ENCODE measurements at regions not wholly inside any gene's neighbourhood (a gene's known extent, or its start where the extent isn't known, plus 50 kb on each side); places are given as distances from the start of the nearest gene placed in this dataset.

DNA sequence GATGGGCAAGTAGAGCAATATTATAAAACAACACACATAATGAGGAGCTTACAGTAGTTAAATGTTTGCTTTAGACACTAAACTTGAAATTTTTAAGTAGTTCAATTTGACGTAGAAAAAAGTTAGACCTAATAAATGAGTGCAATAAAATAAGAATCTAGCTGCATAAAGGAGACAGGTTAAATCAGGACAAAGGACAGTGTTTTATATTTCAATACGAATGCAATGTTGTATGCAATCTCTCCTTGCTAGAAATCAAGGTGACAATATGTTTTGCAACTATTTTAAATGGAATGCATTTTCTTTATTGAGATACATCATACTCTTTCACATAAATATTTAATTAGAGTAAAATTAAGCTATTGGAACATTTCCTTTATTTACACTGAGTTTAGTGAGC is 267.9 kb downstream of the CASP12 start:
- no peaks in the 10 kb centered on the region for H3K27me3 ChIP-seq (ENCODE audit: control insufficient read depth, insufficient read depth, low read length)
- no peak overlapping the region for H2AFZ ChIP-seq (replicated peaks; ENCODE audit: low read length, poor library complexity)
- no peak for DNase-seq
- H3K23ac ChIP-seq (ENCODE audit: low read depth, low read length) = no peak overlapping the region
- no peak overlapping the region for H3K4me2 ChIP-seq (ENCODE audit: low read depth, low read length)
- no peak overlapping the region for H2BK15ac ChIP-seq (ENCODE audit: low read depth, low read length)
- no peaks in the 10 kb centered on the region for H3K9me1 ChIP-seq (ENCODE audit: insufficient read depth, low read length)
- H2BK20ac ChIP-seq (ENCODE audit: low read depth, low read length) = no peak overlapping the region
- no peaks in the 10 kb centered on the region for H3K79me1 ChIP-seq (ENCODE audit: low read depth in 1 of 2, low read length in 2 of 2)
- in situ Hi-C loops (cut with MboI; ENCODE audit: low sequenced_read_pairs) (no loop called here), dilution Hi-C loops (cut with HindIII; ENCODE audit: low sequenced_read_pairs, unreplicated experiment) (no loop called here), intact Hi-C loops (cut with micrococcal nuclease) (no loop called here)
- H2AK5ac ChIP-seq (ENCODE audit: low read depth, low read length) = no peak overlapping the region
- H4K8ac ChIP-seq (ENCODE audit: low read depth in 2 of 2, low read length in 2 of 2) = no peak overlapping the region
- ATAC-seq (ENCODE audit: low read depth) = no peak
- POLR2A ChIA-PET (ENCODE audit: unreplicated experiment) = no interaction called here
- CTCF ChIA-PET = interaction anchor here (0.5 kb wide), 1 partner anchor 33 kb away, joined by 3 read pairs; no protein-coding TSS in a partner anchor
- no peak overlapping the region for H3K4ac ChIP-seq (ENCODE audit: low read depth, low read length)
- no CpG with 5 or more reads among the region's 2 CpGs for WGBS, 2 experiments (ENCODE audit: extremely low coverage in 2 of 2, insufficient read length in 1 of 2)
- H3K9me3 ChIP-seq (ENCODE audit: control insufficient read depth, insufficient read depth, low read length) = no peaks in the 10 kb centered on the region
- H2BK120ac ChIP-seq (ENCODE audit: low read depth, low read length) = no peak overlapping the region
- no peak overlapping the region for H2BK5ac ChIP-seq (ENCODE audit: low read depth, low read length, poor library complexity, severe bottlenecking)
- H3K4me3 ChIP-seq (ENCODE audit: insufficient read depth, low read depth, low read length) = no peak overlapping the region
- no peak overlapping the region for H3K27ac ChIP-seq (ENCODE audit: insufficient read depth, low read length)
- TF ChIP-seq RCOR1 (IDR thresholded peaks at IDR 0.05; ENCODE audit: insufficient replicate concordance, low read length) = no peak
- no peak overlapping the region for H3K14ac ChIP-seq (replicated peaks; ENCODE audit: low read depth, low read length)
- H3K4me1 ChIP-seq (ENCODE audit: control insufficient read depth, insufficient read depth, low read length) = peaks cover 4% of the 10 kb centered on the region
- no TSS peak for BruUV-seq (replicated peaks)
- no peak overlapping the region for H4K5ac ChIP-seq (ENCODE audit: low read depth, low read length)
- H2AK9ac ChIP-seq (replicated peaks; ENCODE audit: low read depth, low read length, poor library complexity) = no peak overlapping the region
- H3K56ac ChIP-seq (ENCODE audit: extremely low read depth, insufficient read depth, low read length) = no peak overlapping the region
- H3K18ac ChIP-seq (ENCODE audit: low read depth, low read length) = no peak overlapping the region
- no peaks in the 10 kb centered on the region for H4K20me1 ChIP-seq (ENCODE audit: insufficient read depth, low read length)
- H3K36me3 ChIP-seq (ENCODE audit: control insufficient read depth, insufficient read depth, low read length) = no peaks in the 10 kb centered on the region
- no peak overlapping the region for H3K9ac ChIP-seq (ENCODE audit: low read depth, low read length)
- no peak overlapping the region for H4K91ac ChIP-seq (ENCODE audit: insufficient read depth, low read depth, low read length)

Data from IMR-90 (cell line).